H1 (cell line): ENCODE measurements at regions not wholly inside any gene's neighbourhood (a gene's known extent, or its start where the extent isn't known, plus 50 kb on each side); places are given as distances from the start of the nearest gene placed in this dataset.

Experiments used
- CTCF ChIA-PET: fragments of 300-600 bp; sonication (Branson Sonifier 250); formaldehyde crosslinking; loops from one replicate; lab custom pipeline; 2021; ENCODE audit not compliant: partially characterized antibody; lab: Charles Lee
- POLR2A ChIA-PET: fragments of 300-600 bp; sonication (Branson Sonifier 250); formaldehyde crosslinking; loops from one replicate; lab custom pipeline; 2021; ENCODE audit warnings: inconsistent platforms; ENCODE audit not compliant: partially characterized antibody; lab: Charles Lee
- DNase-seq, 2 experiments: peaks; one replicate each; pipeline versions ENCODE4 v3.0.0 to v3.0.0-alpha.2; 2010 to 2022; ENCODE audit warnings: low spot score in 2 of 2, low read depth in 1 of 2, mixed read lengths in 1 of 2
- FAIRE-seq: peaks from 2 replicates; lab custom pipeline; 2011; peaks lifted over from hg19 to GRCh38; lab: Jason Lieb, UNC
- H2AFZ ChIP-seq: 2 replicates; pipeline ENCODE4 v1.8.1; 2012; ENCODE audit warnings: low read length, inconsistent platforms
- H2AK5ac ChIP-seq: 2 replicates; pipeline ENCODE4 v1.6.1; 2013; ENCODE audit warnings: low read depth, low read length
- H2BK120ac ChIP-seq: replicated peaks from 2 replicates; pipeline ENCODE3; 2013; ENCODE audit warnings: low read depth, low read length, inconsistent platforms
- H2BK12ac ChIP-seq: 2 replicates; pipeline ENCODE4 v1.6.1; 2013; ENCODE audit warnings: low read depth, low read length
- H2BK15ac ChIP-seq: 2 replicates; pipeline ENCODE4 v1.6.1; 2013; ENCODE audit warnings: low read length
- H2BK20ac ChIP-seq: 2 replicates; pipeline ENCODE4 v1.6.1; 2013; ENCODE audit warnings: low read length
- H2BK5ac ChIP-seq: 2 replicates; pipeline ENCODE4 v1.6.1; 2013; ENCODE audit warnings: low read depth, low read length
- H3K14ac ChIP-seq: 2 replicates; pipeline ENCODE4 v1.6.1; 2013; ENCODE audit warnings: inconsistent platforms; ENCODE audit not compliant: insufficient read length
- H3K18ac ChIP-seq: 2 replicates; pipeline ENCODE4 v1.6.1; 2013; ENCODE audit warnings: low read length; ENCODE audit errors: extremely low read depth
- H3K23ac ChIP-seq: 2 replicates; pipeline ENCODE4 v1.6.1; 2013; ENCODE audit warnings: inconsistent platforms; ENCODE audit not compliant: insufficient read length
- H3K23me2 ChIP-seq: 2 replicates; pipeline ENCODE4 v1.6.1; 2013; ENCODE audit warnings: low read depth, low read length
- H3K27ac ChIP-seq: 2 replicates; pipeline ENCODE4 v1.6.1; 2011; ENCODE audit warnings: low read depth, low read length, inconsistent platforms
- H3K27me3 ChIP-seq, 4 experiments: replicated peaks in 1 of 4; 1 replicate in 1 of 4; 2 replicates in 3 of 4; pipeline versions ENCODE4 v1.6.1 to v1.8.1; 2011 to 2013; ENCODE audit warnings: low read length in 3 of 4, mild to moderate bottlenecking in 3 of 4, inconsistent platforms in 2 of 4, mixed read lengths in 2 of 4, moderate library complexity in 1 of 4; ENCODE audit not compliant: control insufficient read depth in 3 of 4, insufficient read depth in 3 of 4; ENCODE audit errors: extremely low read depth in 1 of 4
- H3K36me3 ChIP-seq, 4 experiments: 2 replicates each; pipeline versions ENCODE4 v1.6.1 to v1.8.1; 2011 to 2013; ENCODE audit warnings: mild to moderate bottlenecking in 4 of 4, low read length in 3 of 4, moderate library complexity in 2 of 4, control low read depth in 1 of 4, inconsistent platforms in 1 of 4; ENCODE audit not compliant: insufficient read depth in 4 of 4, control insufficient read depth in 2 of 4
- H3K4ac ChIP-seq: replicated peaks from 2 replicates; pipeline ENCODE3; 2013; ENCODE audit warnings: low read length, low read depth, mixed read lengths, inconsistent platforms; ENCODE audit not compliant: insufficient read length
- H3K4me1 ChIP-seq, 4 experiments: replicated peaks in 1 of 4; 1 replicate in 1 of 4; 2 replicates in 3 of 4; pipeline versions ENCODE4 v1.6.1 to v1.8.1; 2011 to 2013; ENCODE audit warnings: low read length in 3 of 4, inconsistent platforms in 2 of 4, mixed read lengths in 1 of 4; ENCODE audit not compliant: insufficient read depth in 4 of 4, control insufficient read depth in 3 of 4
- H3K4me2 ChIP-seq, 2 experiments: 2 replicates each; pipeline versions ENCODE4 v1.6.1 to v1.8.1; 2011 to 2013; ENCODE audit warnings: low read depth in 2 of 2, low read length in 2 of 2, control low read depth in 1 of 2, inconsistent platforms in 1 of 2, mild to moderate bottlenecking in 1 of 2; ENCODE audit not compliant: insufficient read depth in 1 of 2
- H3K4me3 ChIP-seq, 4 experiments: fragments of 200-600, 300-600 bp in 1 of 4; sonication (generic), shearing (Covaris generic), sonication (Bioruptor Twin) in 1 of 4; 2 replicates each; pipeline versions ENCODE4 v1.5.1 to v1.8.1; 2011 to 2016; ENCODE audit warnings: low read length in 4 of 4, low read depth in 3 of 4, control low read depth in 2 of 4, inconsistent platforms in 2 of 4, mild to moderate bottlenecking in 2 of 4, mixed read lengths in 1 of 4, moderate library complexity in 1 of 4; ENCODE audit not compliant: insufficient read depth in 2 of 4; ENCODE audit errors: extremely low read depth in 1 of 4
- H3K56ac ChIP-seq: replicated peaks from 2 replicates; pipeline ENCODE3; 2013; ENCODE audit warnings: low read depth, mild to moderate bottlenecking, mixed read lengths, low read length, inconsistent platforms; ENCODE audit not compliant: insufficient read length
- H3K79me1 ChIP-seq: 2 replicates; pipeline ENCODE4 v1.6.1; 2013; ENCODE audit warnings: low read depth, low read length, control low read depth
- H3K79me2 ChIP-seq, 2 experiments: 2 replicates each; pipeline versions ENCODE4 v1.6.1 to v1.8.1; 2012 to 2013; ENCODE audit warnings: low read length in 2 of 2, mild to moderate bottlenecking in 2 of 2, inconsistent platforms in 1 of 2; ENCODE audit not compliant: insufficient read depth in 2 of 2, control insufficient read depth in 1 of 2
- H3K9ac ChIP-seq, 4 experiments: replicated peaks in 1 of 4; 1 replicate in 1 of 4; 2 replicates in 3 of 4; pipeline versions ENCODE4 v1.6.1 to v1.8.1; 2011 to 2013; ENCODE audit warnings: low read depth in 3 of 4, low read length in 3 of 4, control low read depth in 2 of 4, mild to moderate bottlenecking in 2 of 4, moderate library complexity in 2 of 4, inconsistent platforms in 1 of 4; ENCODE audit errors: extremely low read depth in 1 of 4
- H3K9me3 ChIP-seq, 2 experiments: 2 replicates each; pipeline versions ENCODE4 v1.6.1 to v1.8.1; 2012 to 2013; ENCODE audit warnings: mild to moderate bottlenecking in 2 of 2, moderate library complexity in 2 of 2, control low read depth in 1 of 2, inconsistent platforms in 1 of 2, low read depth in 1 of 2, low read length in 1 of 2, mixed read lengths in 1 of 2; ENCODE audit not compliant: insufficient read depth in 2 of 2
- H4K20me1 ChIP-seq, 2 experiments: replicated peaks in 1 of 2; 2 replicates each; pipeline versions ENCODE3 to v1.8.1; 2011 to 2013; ENCODE audit warnings: inconsistent platforms in 2 of 2, low read length in 2 of 2, mild to moderate bottlenecking in 1 of 2; ENCODE audit not compliant: insufficient read depth in 2 of 2, control insufficient read depth in 1 of 2
- H4K5ac ChIP-seq: 2 replicates; pipeline ENCODE4 v1.6.1; 2013; ENCODE audit warnings: low read length, low read depth, mixed read lengths, inconsistent platforms; ENCODE audit not compliant: insufficient read length
- H4K8ac ChIP-seq: 2 replicates; pipeline ENCODE4 v1.8.0; 2013; ENCODE audit warnings: mild to moderate bottlenecking, moderate library complexity, low read length, inconsistent platforms; ENCODE audit not compliant: insufficient read depth; ENCODE audit errors: extremely low read depth
- H4K91ac ChIP-seq: replicated peaks from 2 replicates; pipeline ENCODE3; 2013; ENCODE audit warnings: low read length, mixed read lengths, inconsistent platforms; ENCODE audit not compliant: insufficient read length
- BRCA1 ChIP-seq: IDR thresholded peaks from 2 replicates; pipeline ENCODE4 v1.6.1; 2012; ENCODE audit warnings: low read depth, low read length, improper control_type of control experiment
- CTCF ChIP-seq, 3 experiments: IDR thresholded peaks; 1 replicate in 2 of 3; 2 replicates in 1 of 3; pipeline versions ENCODE4 v1.5.1 to v1.6.1; 2011; ENCODE audit warnings: low read length in 3 of 3, mild to moderate bottlenecking in 3 of 3, inconsistent platforms in 2 of 3, low read depth in 1 of 3, moderate library complexity in 1 of 3; ENCODE audit not compliant: insufficient read depth in 1 of 3; ENCODE audit errors: control extremely low read depth in 1 of 3
- EZH2 ChIP-seq: fragments of 200-600 bp; sonication (generic); IDR thresholded peaks from 2 replicates; pipeline ENCODE4 v1.7.1; 2012; ENCODE audit warnings: low read depth, mild to moderate bottlenecking, moderate library complexity, low read length, inconsistent platforms; ENCODE audit not compliant: severe bottlenecking
- FOSL1 ChIP-seq: IDR thresholded peaks from 2 replicates; pipeline ENCODE4 v1.6.1; 2011; ENCODE audit warnings: mild to moderate bottlenecking, low read depth, low read length, moderate library complexity; ENCODE audit not compliant: insufficient read depth
- HDAC6 ChIP-seq: IDR thresholded peaks from one replicate; pipeline ENCODE4 v1.7.1; 2012; ENCODE audit warnings: low read depth, mild to moderate bottlenecking, inconsistent platforms, low read length, moderate library complexity
- MAX ChIP-seq: IDR thresholded peaks from 2 replicates; pipeline ENCODE4 v1.6.1; 2012; ENCODE audit warnings: inconsistent platforms
- PHF8 ChIP-seq: fragments of 200-600 bp; sonication (generic); conservative IDR thresholded peaks from 2 replicates; pipeline ENCODE4 v1.7.1; 2012; ENCODE audit warnings: low read depth, mild to moderate bottlenecking, inconsistent platforms, low read length, moderate library complexity
- SIX5 ChIP-seq: IDR thresholded peaks from 2 replicates; pipeline ENCODE4 v1.6.1; 2011; ENCODE audit warnings: mild to moderate bottlenecking, low read depth, low read length
- TAF1 ChIP-seq: IDR thresholded peaks from 2 replicates; pipeline ENCODE4 v1.6.1; 2011; ENCODE audit warnings: mild to moderate bottlenecking, low read depth, low read length
- TEAD4 ChIP-seq: IDR thresholded peaks from 2 replicates; pipeline ENCODE4 v1.6.1; 2012; ENCODE audit warnings: low read depth, low read length, inconsistent platforms, mixed read lengths
- YY1 ChIP-seq: IDR thresholded peaks from 2 replicates; pipeline ENCODE4 v1.6.1; 2011; ENCODE audit warnings: low read depth, mild to moderate bottlenecking, low read length
- ZNF274 ChIP-seq: IDR thresholded peaks from 2 replicates; pipeline ENCODE4 v1.7.0; 2012; ENCODE audit warnings: low read length, borderline replicate concordance; ENCODE audit errors: extremely low read depth
- WGBS, 2 experiments: shearing (Covaris generic) in 1 of 2; methylation state at CpG; one replicate each; pipeline versions ENCODE4 v1.1.6 to v1.1.7; 2013 to 2015; ENCODE audit warnings: low lambda C conversion rate in 2 of 2, mixed read lengths in 2 of 2, inconsistent platforms in 1 of 2, low coverage in 1 of 2, missing lambda C conversion rate in 1 of 2; ENCODE audit not compliant: insufficient replicate concordance in 2 of 2, insufficient coverage in 1 of 2, insufficient read length in 1 of 2; ENCODE audit errors: extremely low coverage in 1 of 2, missing lambda C conversion rate in 1 of 2; 5-methylcytosine and 5-hydroxymethylcytosine counted together

- DNase-seq (no peak), FAIRE-seq (no peak)
- Histone ChIP-seq H2BK15ac (no peak overlapping the region), H2AFZ (no peak overlapping the region), H3K4me3 (no peak overlapping the region), H3K79me2 (no peaks in the 10 kb centered on the region), H3K79me1 (0 out of 2 replicates have a peak, but pooled peaks cover 6% of the 10 kb centered on the region), H3K27ac (no peak overlapping the region), H3K36me3 (no peaks in the 10 kb centered on the region), H3K4me2 (no peak overlapping the region), H3K14ac (no peak overlapping the region), H3K4me1 (peaks cover 0 to 2% (median 0%) of the 10 kb centered on the region in 4 experiments; a peak in 1 of 7 replicates), H4K20me1 (peaks cover 0 to 11% of the 10 kb centered on the region in 2 experiments), H3K56ac (peak overlapping the region; percentile 100), H2BK12ac (no peak overlapping the region), H3K9me3 (peaks cover 2 to 4% of the 10 kb centered on the region in 2 experiments; a peak in 2 of 4 replicates), H2AK5ac (no peak overlapping the region), H3K27me3 (peaks cover 0 to 2% (median 0%) of the 10 kb centered on the region in 4 experiments; a peak in 1 of 7 replicates), H3K9ac (no peak overlapping the region), H3K23ac (no peak overlapping the region), H2BK5ac (no peak overlapping the region), H2BK120ac (no peak overlapping the region), H3K18ac (no peak overlapping the region), H4K91ac (no peak overlapping the region), H3K23me2 (peaks cover 13% of the 10 kb centered on the region; the same call in 1 of the 2 replicates), H2BK20ac (no peak overlapping the region), H4K8ac (no peak overlapping the region), H3K4ac (no peak overlapping the region), H4K5ac (no peak overlapping the region)
- POLR2A ChIA-PET = no interaction called here
- CTCF ChIA-PET = no interaction called here
- TF ChIP-seq TAF1 (no peak), CTCF (IDR thresholded peaks at IDR 0.05; ENCODE audit: control extremely low read depth in 1 of 3, insufficient read depth in 1 of 3, low read depth in 1 of 3, low read length in 3 of 3) (no peak), ZNF274 (no peak), BRCA1 (no peak), PHF8 (no peak), MAX (no peak), FOSL1 (no peak), YY1 (no peak), EZH2 (no peak), SIX5 (no peak), HDAC6 (no peak), TEAD4 (no peak)
- 69% methylated on average over 5 of the region's 5 CpGs; no CpG with 5 or more reads in 1 of the 2 experiments for WGBS, 2 experiments
Measured at GRCh38 chr6:169372589-169372988, 118.9 kb upstream of the THBS2 start.
